ENCODE measurements at regions not wholly inside any gene's neighbourhood (a gene's known extent, or its start where the extent isn't known, plus 50 kb on each side); places are given as distances from the start of the nearest gene placed in this dataset.

DNA sequence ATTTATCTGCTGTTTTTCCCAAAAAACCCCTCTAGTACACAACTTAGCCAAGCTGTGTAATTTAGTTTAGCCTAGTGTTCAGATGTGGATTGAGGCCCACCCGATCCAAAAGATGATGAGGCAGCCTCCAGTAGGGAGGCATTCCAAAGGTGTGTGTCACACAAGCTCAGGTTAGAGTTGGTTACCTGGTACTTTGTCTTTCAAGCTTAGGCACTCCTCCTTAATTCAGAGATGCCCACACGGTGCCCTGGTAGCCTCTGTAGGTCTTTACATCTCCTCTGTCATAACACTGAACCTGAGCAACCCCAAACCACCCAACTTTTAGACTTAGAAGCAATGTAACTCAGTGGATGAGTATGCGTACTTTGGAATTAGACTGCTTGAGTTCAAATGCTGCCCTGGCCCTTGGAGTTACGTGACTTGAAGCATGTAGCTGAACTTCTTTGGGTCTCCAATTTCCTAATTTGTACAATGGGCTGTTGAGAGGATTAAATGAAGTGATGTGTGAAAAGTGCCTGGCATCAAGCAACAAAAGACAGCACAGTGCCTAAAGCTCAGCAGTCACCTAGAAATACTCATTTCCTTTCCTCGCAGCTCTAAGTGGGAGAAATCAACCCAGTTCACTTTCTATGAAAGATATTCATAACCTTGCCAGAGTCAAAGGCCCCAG lies 284.6 kb upstream of the RARB start:
- TF ChIP-seq CTCF (conservative IDR thresholded peaks at IDR 0.05; ENCODE audit: low read length) = no peak
- TF ChIP-seq EZH2phosphoT487 (IDR thresholded peaks at IDR 0.05; ENCODE audit: borderline replicate concordance, low read depth, low read length) = no peak

Measured in OCI-LY7 (cell line).